ENCODE measurements at regions not wholly inside any gene's neighbourhood (a gene's known extent, or its start where the extent isn't known, plus 50 kb on each side); places are given as distances from the start of the nearest gene placed in this dataset.

DNA sequence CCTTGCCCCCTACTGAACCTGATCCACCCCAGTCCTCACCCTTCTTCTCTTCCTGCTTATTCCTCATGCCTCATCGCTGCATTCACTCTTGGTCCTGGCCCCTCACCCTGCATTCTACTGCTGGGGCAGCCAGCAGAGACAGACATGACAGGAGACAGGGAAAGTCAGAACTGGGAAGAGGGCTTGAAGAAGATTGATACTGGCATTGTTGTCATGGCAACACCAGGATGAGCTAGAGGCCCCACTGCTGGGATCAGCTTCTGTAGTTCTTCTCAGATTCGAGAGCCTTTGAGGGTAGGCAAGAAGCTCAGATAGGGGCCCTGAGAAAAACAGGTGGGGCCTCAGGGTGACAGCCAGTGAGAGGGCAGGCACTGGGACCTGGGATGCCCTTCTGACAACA lies 264.3 kb downstream of the MIAT start:
- Histone ChIP-seq H3K9me3 (ENCODE audit: low read depth, low read length, poor library complexity, severe bottlenecking) (no peaks in the 10 kb centered on the region), H3K4me1 (ENCODE audit: insufficient read depth, low read length, poor library complexity, severe bottlenecking) (no peaks in the 10 kb centered on the region), H3K36me3 (ENCODE audit: insufficient read depth, low read length, poor library complexity, severe bottlenecking) (no peaks in the 10 kb centered on the region), H3K27ac (ENCODE audit: low read depth, low read length, poor library complexity, severe bottlenecking) (no peak overlapping the region), H3K4me3 (ENCODE audit: low read depth, low read length, poor library complexity, severe bottlenecking) (no peak overlapping the region), H3K27me3 (replicated peaks; ENCODE audit: insufficient read depth, low read depth, low read length, poor library complexity) (no peaks in the 10 kb centered on the region)
- ChIA-PET CTCF (interaction anchor here (0.5 kb wide), 1 partner anchor 280 kb away, joined by 5 read pairs; no protein-coding TSS in a partner anchor), POLR2A (ENCODE audit: low non-redundant PET) (no interaction called here)
- intact Hi-C loops (cut with micrococcal nuclease; ENCODE audit: unreplicated experiment) = no loop called here
- no TSS peak for BruUV-seq (replicated peaks)
- DNase-seq (ENCODE audit: low spot score) = no peak
- TF ChIP-seq, protein P1, sequence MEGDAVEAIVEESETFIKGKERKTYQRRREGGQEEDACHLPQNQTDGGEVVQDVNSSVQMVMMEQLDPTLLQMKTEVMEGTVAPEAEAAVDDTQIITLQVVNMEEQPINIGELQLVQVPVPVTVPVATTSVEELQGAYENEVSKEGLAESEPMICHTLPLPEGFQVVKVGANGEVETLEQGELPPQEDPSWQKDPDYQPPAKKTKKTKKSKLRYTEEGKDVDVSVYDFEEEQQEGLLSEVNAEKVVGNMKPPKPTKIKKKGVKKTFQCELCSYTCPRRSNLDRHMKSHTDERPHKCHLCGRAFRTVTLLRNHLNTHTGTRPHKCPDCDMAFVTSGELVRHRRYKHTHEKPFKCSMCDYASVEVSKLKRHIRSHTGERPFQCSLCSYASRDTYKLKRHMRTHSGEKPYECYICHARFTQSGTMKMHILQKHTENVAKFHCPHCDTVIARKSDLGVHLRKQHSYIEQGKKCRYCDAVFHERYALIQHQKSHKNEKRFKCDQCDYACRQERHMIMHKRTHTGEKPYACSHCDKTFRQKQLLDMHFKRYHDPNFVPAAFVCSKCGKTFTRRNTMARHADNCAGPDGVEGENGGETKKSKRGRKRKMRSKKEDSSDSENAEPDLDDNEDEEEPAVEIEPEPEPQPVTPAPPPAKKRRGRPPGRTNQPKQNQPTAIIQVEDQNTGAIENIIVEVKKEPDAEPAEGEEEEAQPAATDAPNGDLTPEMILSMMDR (conservative IDR thresholded peaks at IDR 0.05; ENCODE audit: low read depth, low read length) = no peak
- TF ChIP-seq EZH2 (IDR thresholded peaks at IDR 0.05; ENCODE audit: borderline replicate concordance, low read depth, low read length, poor library complexity, severe bottlenecking) = no peak

DNA sequence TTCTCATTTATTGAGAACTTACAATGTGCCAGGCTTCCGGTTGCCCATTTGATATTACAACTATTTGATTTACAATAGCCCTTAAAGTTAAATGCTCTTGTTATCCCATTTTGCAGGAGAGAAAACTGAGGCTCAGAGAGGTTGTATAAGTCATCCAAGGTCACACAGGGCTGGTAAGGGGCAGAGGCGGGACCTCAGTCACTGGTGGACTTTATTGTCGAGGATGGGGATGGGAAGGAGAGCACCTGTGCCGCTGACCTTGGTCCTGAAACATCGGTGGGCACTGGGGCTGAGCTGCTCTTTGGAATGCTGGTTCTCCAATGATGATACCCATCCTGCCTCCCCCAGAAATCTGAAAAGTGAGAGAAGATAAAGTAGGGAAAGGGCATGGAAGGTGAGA lies 265.4 kb downstream of the MIAT start:
- intact Hi-C loops (cut with micrococcal nuclease; ENCODE audit: unreplicated experiment) = no loop called here
- TF ChIP-seq EZH2 (IDR thresholded peaks at IDR 0.05; ENCODE audit: borderline replicate concordance, low read depth, low read length, poor library complexity, severe bottlenecking) = no peak
- TF ChIP-seq, protein P1 (conservative IDR thresholded peaks at IDR 0.05; ENCODE audit: low read depth, low read length) = no peak
- Histone ChIP-seq H3K36me3 (ENCODE audit: insufficient read depth, low read length, poor library complexity, severe bottlenecking) (no peaks in the 10 kb centered on the region), H3K4me3 (ENCODE audit: low read depth, low read length, poor library complexity, severe bottlenecking) (no peak overlapping the region), H3K27me3 (replicated peaks; ENCODE audit: insufficient read depth, low read depth, low read length, poor library complexity) (no peaks in the 10 kb centered on the region), H3K27ac (ENCODE audit: low read depth, low read length, poor library complexity, severe bottlenecking) (no peak overlapping the region), H3K4me1 (ENCODE audit: insufficient read depth, low read length, poor library complexity, severe bottlenecking) (no peaks in the 10 kb centered on the region), H3K9me3 (ENCODE audit: low read depth, low read length, poor library complexity, severe bottlenecking) (no peaks in the 10 kb centered on the region)
- ChIA-PET CTCF (no interaction called here), POLR2A (ENCODE audit: low non-redundant PET) (no interaction called here)
- no peak for DNase-seq (ENCODE audit: low spot score)
- BruUV-seq (replicated peaks) = no TSS peak

DNA sequence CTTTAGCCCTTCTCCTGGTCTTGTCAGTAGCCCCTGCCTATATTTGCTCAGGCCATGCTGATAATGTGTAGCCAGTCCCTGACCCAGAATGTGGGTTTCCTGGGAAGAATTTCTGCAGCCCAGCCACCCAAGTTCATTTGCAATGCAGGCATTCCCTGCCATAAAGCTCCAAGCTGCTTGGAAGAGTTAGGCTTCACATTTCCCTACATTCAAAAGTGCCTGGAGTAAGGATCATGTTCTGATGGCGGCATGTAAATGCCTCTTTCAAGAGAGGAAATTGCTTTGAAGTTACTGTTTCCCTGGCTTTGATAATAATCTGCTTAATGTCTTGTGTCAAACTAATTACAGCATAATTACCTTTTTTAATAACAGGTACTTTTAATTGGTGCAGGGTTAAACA lies 266.1 kb downstream of the MIAT start:
- Histone ChIP-seq H3K27ac (ENCODE audit: low read depth, low read length, poor library complexity, severe bottlenecking) (no peak overlapping the region), H3K4me3 (ENCODE audit: low read depth, low read length, poor library complexity, severe bottlenecking) (no peak overlapping the region), H3K4me1 (ENCODE audit: insufficient read depth, low read length, poor library complexity, severe bottlenecking) (no peaks in the 10 kb centered on the region), H3K9me3 (ENCODE audit: low read depth, low read length, poor library complexity, severe bottlenecking) (no peaks in the 10 kb centered on the region), H3K36me3 (ENCODE audit: insufficient read depth, low read length, poor library complexity, severe bottlenecking) (no peaks in the 10 kb centered on the region), H3K27me3 (replicated peaks; ENCODE audit: insufficient read depth, low read depth, low read length, poor library complexity) (no peaks in the 10 kb centered on the region)
- no peak for TF ChIP-seq EZH2 (IDR thresholded peaks at IDR 0.05; ENCODE audit: borderline replicate concordance, low read depth, low read length, poor library complexity, severe bottlenecking)
- TF ChIP-seq, protein P1 (conservative IDR thresholded peaks at IDR 0.05; ENCODE audit: low read depth, low read length) = no peak
- no peak for DNase-seq (ENCODE audit: low spot score)
- POLR2A ChIA-PET (ENCODE audit: low non-redundant PET) = no interaction called here
- BruUV-seq (replicated peaks) = no TSS peak
- CTCF ChIA-PET = no interaction called here
- intact Hi-C loops (cut with micrococcal nuclease; ENCODE audit: unreplicated experiment) = no loop called here

All from A673 (cell line).